ENCODE measurements at regions not wholly inside any gene's neighbourhood (a gene's known extent, or its start where the extent isn't known, plus 50 kb on each side); places are given as distances from the start of the nearest gene placed in this dataset.

DNA sequence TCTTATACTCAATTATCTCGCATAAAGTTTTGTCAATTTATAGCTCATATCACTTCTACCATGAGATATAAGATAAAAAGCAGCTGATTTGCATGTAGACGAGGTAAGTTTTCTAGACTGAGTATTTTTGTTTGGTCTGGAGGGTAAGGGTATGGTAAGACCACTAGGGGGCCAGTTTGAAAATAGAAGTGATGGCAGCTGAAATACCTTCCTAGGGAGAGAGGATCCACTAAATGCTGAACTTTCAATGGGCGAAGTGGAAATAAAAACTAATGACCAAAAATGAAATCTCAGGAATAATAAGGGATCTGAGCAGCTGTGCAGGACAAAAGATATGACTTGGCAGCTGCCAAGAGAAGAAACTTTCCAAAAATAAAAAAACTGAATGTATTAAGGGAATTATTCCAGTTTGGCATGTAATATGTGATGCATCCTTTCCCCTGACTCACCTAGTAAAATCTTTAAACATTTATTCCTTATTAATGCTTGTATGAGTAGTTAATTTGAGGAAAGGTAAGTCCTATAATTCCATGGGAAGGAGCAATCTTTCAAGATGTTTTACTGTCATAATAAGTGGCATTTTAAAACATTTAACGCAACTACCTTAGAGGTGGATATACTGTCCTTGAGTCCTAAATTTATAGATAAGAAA lies 754.5 kb downstream of the C12orf50 start:
- Histone ChIP-seq H3K9me3 (ENCODE audit: control insufficient read depth in 1 of 2, insufficient read depth in 1 of 2, low read length in 2 of 2) (no peaks in the 10 kb centered on the region), H3K27ac (ENCODE audit: low read depth in 1 of 2, low read length in 2 of 2) (no peak overlapping the region), H3K36me3 (ENCODE audit: insufficient read depth, low read length) (no peaks in the 10 kb centered on the region), H3K4me3 (ENCODE audit: low read length) (no peak overlapping the region), H3K27me3 (ENCODE audit: control insufficient read depth in 1 of 2, insufficient read depth in 2 of 2, low read length in 2 of 2) (no peaks in the 10 kb centered on the region), H3K4me1 (ENCODE audit: insufficient read depth, low read length) (no peaks in the 10 kb centered on the region)
- ATAC-seq (ENCODE audit: poor library complexity), result no peak
- Mint-ChIP-seq H3K4me1 (ENCODE audit: low read depth) (no peaks in the 10 kb centered on the region), H3K36me3 (ENCODE audit: low read depth) (no peaks in the 10 kb centered on the region), H3K9me3 (no peaks in the 10 kb centered on the region), H3K27ac (no peak overlapping the region), H3K27me3 (no peaks in the 10 kb centered on the region), H3K4me3 (no peak overlapping the region)
- CTCF ChIA-PET, result no interaction called here
- POLR2A ChIA-PET, result no interaction called here
- TF ChIP-seq, protein P1, sequence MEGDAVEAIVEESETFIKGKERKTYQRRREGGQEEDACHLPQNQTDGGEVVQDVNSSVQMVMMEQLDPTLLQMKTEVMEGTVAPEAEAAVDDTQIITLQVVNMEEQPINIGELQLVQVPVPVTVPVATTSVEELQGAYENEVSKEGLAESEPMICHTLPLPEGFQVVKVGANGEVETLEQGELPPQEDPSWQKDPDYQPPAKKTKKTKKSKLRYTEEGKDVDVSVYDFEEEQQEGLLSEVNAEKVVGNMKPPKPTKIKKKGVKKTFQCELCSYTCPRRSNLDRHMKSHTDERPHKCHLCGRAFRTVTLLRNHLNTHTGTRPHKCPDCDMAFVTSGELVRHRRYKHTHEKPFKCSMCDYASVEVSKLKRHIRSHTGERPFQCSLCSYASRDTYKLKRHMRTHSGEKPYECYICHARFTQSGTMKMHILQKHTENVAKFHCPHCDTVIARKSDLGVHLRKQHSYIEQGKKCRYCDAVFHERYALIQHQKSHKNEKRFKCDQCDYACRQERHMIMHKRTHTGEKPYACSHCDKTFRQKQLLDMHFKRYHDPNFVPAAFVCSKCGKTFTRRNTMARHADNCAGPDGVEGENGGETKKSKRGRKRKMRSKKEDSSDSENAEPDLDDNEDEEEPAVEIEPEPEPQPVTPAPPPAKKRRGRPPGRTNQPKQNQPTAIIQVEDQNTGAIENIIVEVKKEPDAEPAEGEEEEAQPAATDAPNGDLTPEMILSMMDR (IDR thresholded peaks at IDR 0.05), result no peak
- intact Hi-C loops (cut with DNase I, micrococcal nuclease), result no loop called here
- DNase-seq, result no peak

DNA sequence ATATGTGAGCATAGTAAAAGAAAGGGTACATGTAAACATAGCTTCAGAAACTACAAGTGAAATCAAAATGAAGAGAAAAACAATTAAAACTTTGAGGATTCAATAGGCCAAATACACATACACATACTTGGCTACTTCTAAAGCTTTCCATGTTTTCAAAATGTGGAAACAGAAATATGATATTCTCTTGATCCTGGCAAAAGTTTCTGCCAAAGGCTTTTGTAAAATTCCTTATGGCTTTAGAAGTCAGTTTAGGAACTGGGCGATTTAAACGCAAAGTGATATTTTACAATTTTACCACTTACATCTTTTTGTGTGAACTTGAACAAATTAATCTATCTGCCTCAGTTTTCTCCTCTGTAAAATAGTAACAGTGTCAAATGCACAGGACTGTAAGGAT lies 756.4 kb downstream of the C12orf50 start:
- Mint-ChIP-seq H3K9me3 (no peaks in the 10 kb centered on the region), H3K36me3 (ENCODE audit: low read depth) (no peaks in the 10 kb centered on the region), H3K27me3 (no peaks in the 10 kb centered on the region), H3K4me1 (ENCODE audit: low read depth) (no peaks in the 10 kb centered on the region), H3K27ac (no peak overlapping the region), H3K4me3 (no peak overlapping the region)
- Histone ChIP-seq H3K9me3 (ENCODE audit: control insufficient read depth in 1 of 2, insufficient read depth in 1 of 2, low read length in 2 of 2) (no peaks in the 10 kb centered on the region), H3K4me1 (ENCODE audit: insufficient read depth, low read length) (no peaks in the 10 kb centered on the region), H3K4me3 (ENCODE audit: low read length) (no peak overlapping the region), H3K36me3 (ENCODE audit: insufficient read depth, low read length) (no peaks in the 10 kb centered on the region), H3K27ac (ENCODE audit: low read depth in 1 of 2, low read length in 2 of 2) (no peak overlapping the region), H3K27me3 (ENCODE audit: control insufficient read depth in 1 of 2, insufficient read depth in 2 of 2, low read length in 2 of 2) (no peaks in the 10 kb centered on the region)
- ATAC-seq (ENCODE audit: poor library complexity) (no peak), DNase-seq (no peak)
- ChIA-PET POLR2A (no interaction called here), CTCF (no interaction called here)
- TF ChIP-seq, protein P1 (IDR thresholded peaks at IDR 0.05), result no peak
- intact Hi-C loops (cut with DNase I, micrococcal nuclease), result no loop called here

DNA sequence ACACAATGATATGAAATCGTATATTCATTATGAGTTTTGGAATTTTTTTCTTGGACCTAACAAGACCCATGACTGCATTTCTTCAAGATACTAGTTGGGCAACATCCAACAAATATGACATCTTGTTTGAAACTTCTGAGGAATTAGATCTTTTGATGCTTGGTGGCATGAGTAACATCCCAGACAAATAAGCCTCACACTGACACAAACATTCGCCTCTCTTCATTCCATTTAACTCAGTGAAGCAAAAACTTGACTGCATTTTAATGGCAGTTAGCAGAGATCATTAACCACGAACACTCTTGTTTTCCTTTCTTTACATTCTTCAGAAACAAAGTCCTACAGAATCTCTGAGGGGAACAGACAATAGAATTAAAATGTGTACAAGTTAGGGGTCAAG lies 758.3 kb downstream of the C12orf50 start:
- ATAC-seq (ENCODE audit: poor library complexity) (no peak), DNase-seq (no peak)
- Mint-ChIP-seq H3K27ac (no peak overlapping the region), H3K27me3 (no peaks in the 10 kb centered on the region), H3K4me3 (no peak overlapping the region), H3K9me3 (peaks cover 2% of the 10 kb centered on the region), H3K4me1 (ENCODE audit: low read depth) (no peaks in the 10 kb centered on the region), H3K36me3 (ENCODE audit: low read depth) (no peaks in the 10 kb centered on the region)
- H3K4me1 ChIP-seq (ENCODE audit: insufficient read depth, low read length), result no peaks in the 10 kb centered on the region
- ChIA-PET CTCF (no interaction called here), POLR2A (no interaction called here)
- no peak overlapping the region for H3K4me3 ChIP-seq (ENCODE audit: low read length)
- TF ChIP-seq, protein P1 (IDR thresholded peaks at IDR 0.05), result no peak
- H3K27ac ChIP-seq (ENCODE audit: low read depth in 1 of 2, low read length in 2 of 2), result no peak overlapping the region
- H3K36me3 ChIP-seq (ENCODE audit: insufficient read depth, low read length), result no peaks in the 10 kb centered on the region
- H3K27me3 ChIP-seq (ENCODE audit: control insufficient read depth in 1 of 2, insufficient read depth in 2 of 2, low read length in 2 of 2), result no peaks in the 10 kb centered on the region
- intact Hi-C loops (cut with DNase I, micrococcal nuclease), result no loop called here
- no peaks in the 10 kb centered on the region for H3K9me3 ChIP-seq (ENCODE audit: control insufficient read depth in 1 of 2, insufficient read depth in 1 of 2, low read length in 2 of 2)

Measured in CD4-positive, alpha-beta T cell (primary cell).